Left ventricle myocardium inferior (tissue), 1 donor: ENCODE measurements at regions not wholly inside any gene's neighbourhood (a gene's known extent, or its start where the extent isn't known, plus 50 kb on each side); places are given as distances from the start of the nearest gene placed in this dataset.

Experiments
- DNase-seq: peaks from one replicate; pipeline ENCODE4 v3.0.0-alpha.2; 2020
- H3K27ac ChIP-seq: fragments of 200-600 bp; replicated peaks from 2 replicates; pipeline ENCODE4 v1.8.0; 2021
- H3K27me3 ChIP-seq: fragments of 200-600 bp; 2 replicates; pipeline ENCODE4 v1.8.0; 2021; ENCODE audit warnings: low read depth
- H3K36me3 ChIP-seq: fragments of 200-600 bp; 2 replicates; pipeline ENCODE4 v1.8.0; 2021
- H3K4me1 ChIP-seq: fragments of 200-600 bp; 2 replicates; pipeline ENCODE4 v1.8.0; 2021
- H3K4me3 ChIP-seq: fragments of 200-600 bp; 2 replicates; pipeline ENCODE4 v1.8.0; 2021; ENCODE audit warnings: mild to moderate bottlenecking, moderate library complexity
- H3K9me3 ChIP-seq: fragments of 200-600 bp; replicated peaks from 2 replicates; pipeline ENCODE4 v1.8.0; 2021
- intact Hi-C: fragments of 100-400 bp; cut with micrococcal nuclease; formaldehyde crosslinking; loops from one replicate; pipeline ENCODE4 v1.11.0; 2022
- TF ChIP-seq, protein P1 (sequence below): fragments of 200-600 bp; IDR thresholded peaks from 2 replicates; pipeline ENCODE4 v1.8.0; 2021; ENCODE audit warnings: antibody characterized with exemption, mild to moderate bottlenecking, borderline replicate concordance
- donor health status: DM: no; HTN: yes; CAD: no; lungs with severe emphysema.

DNA sequence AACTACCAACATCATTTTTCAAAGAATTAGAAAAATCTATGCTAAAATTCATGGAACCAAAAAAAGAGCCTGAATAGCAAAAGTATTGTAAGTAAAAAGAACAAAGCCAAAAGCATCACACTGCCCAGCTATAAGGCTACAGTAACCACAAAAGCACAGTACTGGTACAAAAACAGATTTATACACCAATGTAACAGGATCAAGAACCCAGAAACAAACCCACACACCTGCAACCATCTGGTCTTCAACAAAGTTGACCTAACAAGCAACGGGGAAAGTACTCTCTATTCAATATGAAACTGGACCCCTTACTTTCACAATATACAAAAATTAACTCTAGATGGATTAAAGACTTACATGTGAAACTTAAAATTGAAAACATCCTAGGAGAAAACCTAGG is 94.2 kb upstream of the TARS1 start:
- Histone ChIP-seq H3K36me3 (no peaks in the 10 kb centered on the region), H3K27ac (no peak overlapping the region), H3K27me3 (no peaks in the 10 kb centered on the region), H3K4me1 (no peaks in the 10 kb centered on the region), H3K4me3 (no peak overlapping the region), H3K9me3 (peaks cover 4% of the 10 kb centered on the region)
- intact Hi-C loops: no loop called here
- no peak for DNase-seq
- TF ChIP-seq, protein P1, sequence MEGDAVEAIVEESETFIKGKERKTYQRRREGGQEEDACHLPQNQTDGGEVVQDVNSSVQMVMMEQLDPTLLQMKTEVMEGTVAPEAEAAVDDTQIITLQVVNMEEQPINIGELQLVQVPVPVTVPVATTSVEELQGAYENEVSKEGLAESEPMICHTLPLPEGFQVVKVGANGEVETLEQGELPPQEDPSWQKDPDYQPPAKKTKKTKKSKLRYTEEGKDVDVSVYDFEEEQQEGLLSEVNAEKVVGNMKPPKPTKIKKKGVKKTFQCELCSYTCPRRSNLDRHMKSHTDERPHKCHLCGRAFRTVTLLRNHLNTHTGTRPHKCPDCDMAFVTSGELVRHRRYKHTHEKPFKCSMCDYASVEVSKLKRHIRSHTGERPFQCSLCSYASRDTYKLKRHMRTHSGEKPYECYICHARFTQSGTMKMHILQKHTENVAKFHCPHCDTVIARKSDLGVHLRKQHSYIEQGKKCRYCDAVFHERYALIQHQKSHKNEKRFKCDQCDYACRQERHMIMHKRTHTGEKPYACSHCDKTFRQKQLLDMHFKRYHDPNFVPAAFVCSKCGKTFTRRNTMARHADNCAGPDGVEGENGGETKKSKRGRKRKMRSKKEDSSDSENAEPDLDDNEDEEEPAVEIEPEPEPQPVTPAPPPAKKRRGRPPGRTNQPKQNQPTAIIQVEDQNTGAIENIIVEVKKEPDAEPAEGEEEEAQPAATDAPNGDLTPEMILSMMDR: no peak

DNA sequence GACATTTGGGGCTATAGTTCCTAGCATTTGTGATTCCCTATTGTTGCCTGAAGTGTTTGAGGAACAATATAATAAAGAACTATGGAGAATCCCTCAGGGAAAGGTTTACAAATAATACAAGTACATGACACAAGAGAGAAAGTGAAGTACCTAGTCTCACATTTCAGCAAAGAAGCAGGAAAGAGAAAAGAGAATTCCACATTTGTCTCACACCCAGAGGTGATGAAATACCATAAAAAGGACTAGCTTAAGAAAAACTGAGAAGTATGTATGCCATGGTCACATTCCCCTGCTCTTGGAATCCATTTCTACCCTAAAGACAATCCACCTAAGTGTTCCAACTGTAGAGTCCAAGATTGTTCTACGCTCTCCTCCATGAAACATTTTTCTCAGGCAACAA is 79.0 kb upstream of the TARS1 start:
- DNase-seq: no peak
- peaks cover 7% of the 10 kb centered on the region for H3K9me3 ChIP-seq
- no peaks in the 10 kb centered on the region for H3K36me3 ChIP-seq
- H3K4me1 ChIP-seq: peaks cover 22% of the 10 kb centered on the region
- peak overlapping the region; percentile 50 for H3K27ac ChIP-seq
- TF ChIP-seq, protein P1: no peak
- H3K4me3 ChIP-seq: no peak overlapping the region
- intact Hi-C loops: no loop called here
- H3K27me3 ChIP-seq: no peaks in the 10 kb centered on the region

DNA sequence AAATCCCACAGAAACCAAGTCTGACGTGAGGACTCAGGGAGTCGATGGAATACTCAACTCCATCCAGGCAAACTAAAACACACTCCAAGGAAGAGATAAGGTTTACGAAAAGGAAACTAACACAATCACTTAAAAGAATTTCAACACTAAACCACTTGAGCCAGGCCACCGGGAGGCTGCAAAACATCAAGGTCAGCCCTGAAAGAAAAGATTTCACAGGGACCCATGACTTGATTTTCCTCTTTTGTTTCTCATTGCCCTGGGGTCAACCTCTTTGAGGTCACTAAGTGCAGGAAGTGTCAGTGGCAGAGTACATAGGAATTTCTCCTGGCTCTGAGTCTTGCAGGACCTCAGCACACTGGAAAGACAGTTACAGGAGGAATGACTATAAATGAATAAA is 77.8 kb upstream of the TARS1 start:
- DNase-seq: no peak
- TF ChIP-seq, protein P1: no peak
- peak overlapping the region; percentile 4 for H3K4me3 ChIP-seq
- no peaks in the 10 kb centered on the region for H3K27me3 ChIP-seq
- intact Hi-C loops: no loop called here
- H3K9me3 ChIP-seq: peaks cover 7% of the 10 kb centered on the region
- no peaks in the 10 kb centered on the region for H3K36me3 ChIP-seq
- H3K4me1 ChIP-seq: peaks cover 22% of the 10 kb centered on the region
- H3K27ac ChIP-seq: peak overlapping the region; percentile 50

DNA sequence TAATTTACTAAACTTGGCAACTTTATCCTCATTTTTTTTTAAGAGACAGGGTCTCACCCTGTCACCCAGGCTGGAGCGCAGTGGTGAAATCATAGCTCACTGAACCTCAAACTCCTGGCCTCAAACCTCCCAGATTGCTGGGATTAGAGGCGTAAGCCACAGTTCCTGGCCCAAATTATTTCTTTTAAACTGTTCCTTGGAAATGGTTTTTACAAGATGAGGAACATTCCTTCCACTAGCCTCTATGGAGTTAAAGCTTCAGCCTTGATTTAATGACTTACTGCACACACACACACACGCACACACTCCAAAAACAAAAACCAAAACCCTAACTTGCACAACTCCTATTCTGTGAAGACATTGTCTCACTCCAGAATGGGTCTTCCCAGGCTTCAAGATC is 77.2 kb upstream of the TARS1 start:
- Histone ChIP-seq H3K9me3 (peaks cover 7% of the 10 kb centered on the region), H3K27ac (peak overlapping the region; percentile 50), H3K27me3 (no peaks in the 10 kb centered on the region), H3K4me3 (no peak overlapping the region), H3K4me1 (peaks cover 22% of the 10 kb centered on the region), H3K36me3 (no peaks in the 10 kb centered on the region)
- intact Hi-C loops: no loop called here
- no peak for DNase-seq
- TF ChIP-seq, protein P1: no peak

DNA sequence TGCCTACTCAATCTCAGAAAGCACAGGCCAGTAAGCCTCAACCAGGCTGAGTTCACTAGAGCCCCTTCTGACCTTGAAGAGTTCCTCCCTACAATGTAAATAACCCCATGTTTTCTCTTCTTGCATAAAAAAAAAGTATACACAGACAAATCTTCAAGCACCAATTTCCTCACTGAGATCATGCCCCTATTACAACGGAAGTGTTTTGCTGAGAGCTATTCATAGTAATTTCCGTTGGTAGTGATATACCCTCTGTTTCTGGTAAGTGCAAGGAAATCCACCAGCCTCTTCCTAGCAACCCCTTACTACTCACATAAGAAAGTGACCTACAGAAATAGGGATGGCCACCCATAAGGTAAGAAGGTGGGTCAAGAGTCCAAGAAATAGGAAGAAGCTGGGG is 76.4 kb upstream of the TARS1 start:
- intact Hi-C loops: no loop called here
- no peak for DNase-seq
- Histone ChIP-seq H3K4me3 (no peak overlapping the region), H3K9me3 (peaks cover 7% of the 10 kb centered on the region), H3K36me3 (no peaks in the 10 kb centered on the region), H3K4me1 (peaks cover 25% of the 10 kb centered on the region), H3K27ac (peak overlapping the region; percentile 8), H3K27me3 (no peaks in the 10 kb centered on the region)
- TF ChIP-seq, protein P1: no peak

DNA sequence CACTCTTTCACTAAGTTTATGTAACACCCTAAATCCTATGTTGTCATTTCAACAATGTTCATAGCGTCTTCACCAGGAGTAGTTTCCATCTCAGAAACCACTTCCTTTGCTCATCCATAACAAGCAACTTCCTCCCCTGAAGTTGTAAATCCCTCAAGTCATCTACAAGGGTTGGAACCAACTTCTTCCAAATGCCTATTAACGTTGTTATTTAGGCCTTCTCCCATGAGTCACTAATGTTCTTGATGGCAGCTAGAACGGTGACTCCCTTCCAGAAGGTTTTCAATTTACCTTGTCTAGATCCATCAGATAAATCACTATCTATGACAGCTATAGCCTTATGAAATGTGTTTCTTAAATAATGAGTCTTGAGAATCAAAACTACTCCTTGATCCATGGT is 73.3 kb upstream of the TARS1 start:
- DNase-seq: no peak
- H3K4me1 ChIP-seq: peaks cover 32% of the 10 kb centered on the region
- H3K9me3 ChIP-seq: no peaks in the 10 kb centered on the region
- intact Hi-C loops: no loop called here
- TF ChIP-seq, protein P1: no peak
- H3K36me3 ChIP-seq: no peaks in the 10 kb centered on the region
- H3K27me3 ChIP-seq: no peaks in the 10 kb centered on the region
- no peak overlapping the region for H3K4me3 ChIP-seq
- H3K27ac ChIP-seq: no peak overlapping the region
